ENCODE measurements at regions not wholly inside any gene's neighbourhood (a gene's known extent, or its start where the extent isn't known, plus 50 kb on each side); places are given as distances from the start of the nearest gene placed in this dataset.

DNA sequence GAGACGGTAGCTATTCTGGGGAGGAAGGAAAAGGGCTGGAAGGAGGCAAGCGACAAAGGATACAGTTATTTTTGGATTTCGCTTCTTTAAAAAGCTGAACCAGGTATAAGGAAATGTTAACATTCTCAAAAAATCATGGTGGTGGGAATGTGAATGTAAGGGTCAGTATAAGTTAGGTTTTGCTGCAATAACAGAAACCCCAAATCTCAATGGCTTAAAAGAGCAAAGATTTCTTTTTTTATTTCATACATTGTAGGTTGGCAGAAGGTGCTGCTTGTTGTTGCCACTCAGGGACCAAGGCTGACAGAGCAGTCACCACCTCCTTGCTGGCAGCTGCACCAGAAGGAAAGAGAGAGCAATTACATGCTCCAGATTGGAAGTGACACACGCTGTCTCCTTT is 176.3 kb upstream of the LPP start:
- DNase-seq, result no peak

DNA sequence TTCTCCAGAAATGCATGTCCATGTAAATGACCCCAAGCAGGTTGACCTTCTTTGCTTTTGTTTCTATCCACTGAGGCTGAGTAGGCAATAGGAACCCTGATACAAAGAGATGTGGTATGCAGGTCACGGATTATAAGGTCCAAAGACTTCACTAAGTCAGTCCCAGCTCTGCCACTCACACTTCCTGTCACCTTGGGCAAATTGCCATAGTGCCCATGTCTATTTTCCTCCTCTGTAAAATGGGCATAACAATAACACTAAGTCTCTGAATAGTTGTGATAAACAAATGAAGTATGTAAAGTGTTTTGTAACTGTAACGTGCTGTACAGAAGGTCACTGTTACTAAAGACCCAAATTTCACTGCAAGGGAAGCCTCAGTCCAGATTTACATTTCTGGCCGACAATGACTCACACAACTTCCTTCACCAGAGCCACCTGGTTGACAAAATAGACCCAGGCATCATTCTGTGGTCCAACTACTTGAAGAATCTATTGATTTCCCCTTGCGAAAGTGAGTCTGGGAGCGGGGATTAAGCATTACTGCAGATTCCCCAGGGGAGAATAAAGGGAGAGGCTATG is 175.4 kb upstream of the LPP start:
- DNase-seq, result no peak

DNA sequence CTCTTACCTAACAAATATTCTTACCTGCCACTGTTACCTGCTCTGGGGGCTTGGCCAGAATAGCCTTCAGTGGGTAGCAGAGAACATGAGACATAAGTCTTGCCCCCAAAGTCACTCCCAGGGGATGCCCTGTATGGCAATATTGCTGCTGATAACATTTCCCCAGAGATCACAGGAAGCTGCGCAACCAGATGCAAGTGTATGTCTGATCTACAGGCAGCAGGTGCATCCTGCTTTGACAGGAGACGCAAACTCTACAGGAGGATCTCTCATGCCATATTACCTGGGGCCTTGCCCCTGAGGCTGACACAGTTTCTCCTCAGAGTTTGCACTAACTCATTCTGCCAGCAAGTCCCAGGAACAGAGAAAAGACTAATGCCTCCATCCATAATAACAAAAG is 174.4 kb upstream of the LPP start:
- DNase-seq, result no peak

DNA sequence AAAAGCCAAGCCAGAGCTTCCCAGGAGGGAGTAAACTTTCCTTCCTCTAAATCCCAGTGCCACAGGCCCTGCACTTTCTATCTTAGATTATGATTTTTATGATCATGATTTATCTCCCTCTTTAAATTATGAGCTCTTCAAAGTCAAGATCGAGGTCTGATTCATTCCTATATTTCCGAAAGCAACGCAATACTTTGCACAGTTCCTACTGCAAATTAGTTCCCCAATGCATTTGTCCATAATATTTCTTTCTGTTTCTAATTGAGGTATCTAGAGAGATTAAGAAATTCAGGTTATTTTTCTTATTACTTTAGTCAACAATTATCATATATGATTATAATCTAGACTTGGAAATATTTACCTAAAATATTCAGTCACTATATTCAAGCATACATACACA is 173.1 kb upstream of the LPP start:
- DNase-seq, result no peak

DNA sequence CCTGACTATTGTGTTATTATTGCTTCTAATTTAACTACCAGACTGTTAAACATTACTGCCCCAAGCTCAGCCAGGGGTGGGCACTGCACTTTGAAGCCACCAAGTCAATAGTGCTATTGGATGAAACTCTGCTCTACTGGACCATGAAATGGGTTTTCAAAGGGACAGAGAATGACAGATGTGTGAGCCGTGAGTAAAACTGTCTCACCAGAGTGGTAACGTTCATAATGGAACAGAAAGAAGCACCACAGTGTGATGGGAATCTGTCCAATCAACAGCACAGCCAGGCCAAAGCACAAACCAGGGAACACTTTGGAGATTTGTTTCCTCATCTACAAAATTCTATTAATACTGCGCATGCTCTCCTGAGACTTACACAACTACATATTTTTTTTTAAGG is 171.8 kb upstream of the LPP start:
- DNase-seq, result no peak

DNA sequence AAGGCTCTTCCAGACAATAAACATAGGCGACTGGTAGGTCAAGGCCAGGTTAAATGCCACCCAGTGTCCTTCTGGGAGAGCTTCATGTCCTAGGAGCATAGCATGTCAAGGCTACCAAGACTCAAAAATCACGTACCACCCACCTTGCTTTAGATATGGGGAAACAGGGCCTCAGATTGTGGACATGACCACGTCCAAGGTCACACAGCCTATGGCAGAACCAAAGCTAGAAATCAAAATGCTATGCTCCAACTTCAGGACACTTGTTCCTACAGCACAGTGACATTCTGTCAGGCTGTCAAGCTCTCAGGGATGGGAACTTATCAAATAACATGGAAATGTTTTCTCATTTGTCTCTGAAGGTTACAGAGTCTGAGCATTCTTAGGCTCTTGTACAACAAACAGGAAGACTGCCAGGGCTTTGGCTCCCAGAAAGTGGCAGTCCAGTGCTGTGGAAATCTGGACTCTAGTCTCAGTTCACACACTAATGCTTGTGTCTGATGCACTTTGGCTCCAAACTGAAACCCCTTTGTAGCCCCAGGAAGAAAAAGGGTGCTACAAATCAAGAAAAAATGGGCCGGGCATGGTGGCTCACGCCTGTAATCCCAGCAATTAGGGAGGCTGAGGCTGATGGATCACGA is 170.4 kb upstream of the LPP start:
- DNase-seq, result no peak

DNA sequence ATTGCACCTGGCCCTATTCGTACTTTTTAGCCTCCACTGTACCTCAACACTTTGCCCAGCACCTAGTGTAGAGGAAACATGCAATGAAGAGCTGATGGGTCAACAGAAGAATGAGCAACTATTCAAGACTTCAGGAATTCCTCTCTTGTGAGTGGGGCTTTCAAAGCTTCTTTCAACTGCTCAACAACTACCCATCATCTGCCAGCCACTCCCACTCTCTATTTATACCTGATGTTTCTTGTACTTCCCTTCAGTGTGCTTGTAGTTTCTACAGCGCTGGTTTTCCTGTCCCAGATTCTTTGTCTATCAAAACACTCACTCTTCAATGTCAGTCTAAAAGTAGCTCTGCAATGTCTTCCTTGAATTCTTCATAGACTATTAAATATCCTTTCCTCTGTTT is 168.3 kb upstream of the LPP start:
- no peak for DNase-seq

DNA sequence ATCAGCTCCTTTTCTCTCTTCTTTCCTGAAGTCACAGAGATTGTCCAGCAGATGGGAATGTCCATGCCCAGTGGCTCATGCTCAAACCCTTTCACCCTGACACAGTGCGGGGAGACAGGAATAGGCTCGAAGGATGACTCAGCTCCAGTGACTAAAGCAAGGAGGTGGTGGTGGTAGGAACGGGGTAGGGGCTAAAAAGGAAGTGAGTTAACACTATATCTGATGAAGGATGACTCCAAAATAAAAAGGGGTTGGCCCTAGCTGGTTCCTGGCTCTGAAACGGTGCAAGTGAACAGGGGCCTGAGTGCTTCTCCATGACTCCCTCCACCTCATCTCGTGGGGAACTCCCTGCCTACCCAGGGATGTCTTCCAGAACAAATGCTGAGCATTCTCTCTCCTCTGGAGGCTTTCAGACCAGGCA is 167.4 kb upstream of the LPP start:
- peak; percentile 31 to 51 for DNase-seq

DNA sequence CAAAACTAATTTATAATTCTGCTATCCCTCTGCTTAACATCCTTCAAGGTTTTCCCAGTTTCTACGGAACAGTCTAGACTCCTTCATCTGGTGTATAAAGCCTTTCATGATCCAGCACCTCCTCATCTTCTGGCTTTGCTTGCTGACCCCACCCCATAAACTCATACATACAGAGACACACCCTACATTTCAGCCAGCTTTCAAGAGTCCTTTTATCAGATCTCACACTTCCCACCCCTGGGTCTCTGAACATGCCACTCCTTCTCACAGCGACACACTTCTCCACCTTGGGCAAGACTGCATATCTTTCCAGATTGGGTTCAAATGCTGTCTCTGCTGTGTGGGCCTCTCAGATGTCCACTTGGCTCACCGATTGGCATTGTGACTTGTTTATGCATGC is 166.8 kb upstream of the LPP start:
- no peak for DNase-seq

DNA sequence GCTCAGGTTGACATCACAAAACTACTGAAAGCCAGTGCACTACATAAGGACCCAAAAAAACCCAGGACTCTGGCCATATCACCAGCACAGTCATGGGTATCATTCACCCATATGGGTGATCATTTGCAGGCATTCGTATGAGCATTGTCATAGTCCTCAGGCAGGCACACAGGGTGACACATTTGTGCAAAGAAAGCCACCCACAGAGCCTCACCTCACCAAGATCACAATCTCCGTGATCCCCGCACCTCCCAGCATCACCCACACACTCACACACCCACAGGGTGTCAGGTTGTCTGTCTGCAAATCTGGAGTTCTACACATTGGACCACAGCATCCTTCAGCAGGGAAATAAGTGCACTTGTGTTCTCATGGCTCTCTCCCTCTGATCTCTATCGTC is 166.0 kb upstream of the LPP start:
- peak; percentile 65 to 71 for DNase-seq

DNA sequence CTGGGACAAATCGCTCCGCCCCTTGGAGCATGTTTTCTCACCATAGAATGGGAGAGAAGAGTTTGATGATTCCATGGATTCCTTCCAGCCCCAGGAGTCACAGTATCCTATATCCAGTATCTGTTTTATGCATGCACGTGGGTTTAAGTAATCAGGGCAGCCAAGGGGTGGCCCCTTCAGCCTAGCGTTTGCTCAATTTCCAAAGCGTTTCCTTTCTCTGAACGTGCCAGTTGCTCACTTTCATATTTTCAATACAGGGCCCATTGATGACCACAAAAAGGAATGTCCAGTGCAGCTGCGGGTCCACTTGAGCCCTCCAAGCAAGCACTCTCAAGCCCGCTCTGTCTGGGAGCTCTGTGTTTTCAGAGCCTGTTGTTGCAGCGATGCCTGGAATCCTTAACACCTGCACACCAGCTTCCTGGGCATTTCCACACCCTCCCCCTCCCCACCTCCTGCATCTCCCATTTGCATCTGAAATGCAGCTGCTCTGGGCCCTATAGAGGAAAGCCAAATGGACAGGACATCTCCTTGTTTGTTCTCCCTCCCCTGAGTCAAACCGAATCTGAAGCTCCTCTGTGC is 164.3 kb upstream of the LPP start:
- DNase-seq, result no peak

DNA sequence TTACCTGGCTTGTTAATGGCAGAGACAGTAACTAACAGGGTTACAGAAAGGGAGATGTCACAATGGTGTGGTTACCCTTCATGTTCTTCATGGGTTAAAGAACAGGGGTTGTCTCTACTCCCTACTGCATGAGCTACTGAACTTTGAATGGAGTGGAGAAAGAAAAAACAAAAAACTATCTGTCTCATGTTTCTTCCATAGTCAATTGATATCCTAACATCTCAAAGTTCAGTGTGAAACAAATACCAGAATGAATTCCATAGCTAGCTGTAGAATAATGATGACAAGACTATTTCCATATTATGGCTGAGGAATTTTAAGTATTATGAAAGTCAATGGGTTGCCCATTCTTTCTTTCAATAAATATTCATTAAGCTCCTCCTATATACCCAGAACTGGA is 161.3 kb upstream of the LPP start:
- DNase-seq, result no peak

DNA sequence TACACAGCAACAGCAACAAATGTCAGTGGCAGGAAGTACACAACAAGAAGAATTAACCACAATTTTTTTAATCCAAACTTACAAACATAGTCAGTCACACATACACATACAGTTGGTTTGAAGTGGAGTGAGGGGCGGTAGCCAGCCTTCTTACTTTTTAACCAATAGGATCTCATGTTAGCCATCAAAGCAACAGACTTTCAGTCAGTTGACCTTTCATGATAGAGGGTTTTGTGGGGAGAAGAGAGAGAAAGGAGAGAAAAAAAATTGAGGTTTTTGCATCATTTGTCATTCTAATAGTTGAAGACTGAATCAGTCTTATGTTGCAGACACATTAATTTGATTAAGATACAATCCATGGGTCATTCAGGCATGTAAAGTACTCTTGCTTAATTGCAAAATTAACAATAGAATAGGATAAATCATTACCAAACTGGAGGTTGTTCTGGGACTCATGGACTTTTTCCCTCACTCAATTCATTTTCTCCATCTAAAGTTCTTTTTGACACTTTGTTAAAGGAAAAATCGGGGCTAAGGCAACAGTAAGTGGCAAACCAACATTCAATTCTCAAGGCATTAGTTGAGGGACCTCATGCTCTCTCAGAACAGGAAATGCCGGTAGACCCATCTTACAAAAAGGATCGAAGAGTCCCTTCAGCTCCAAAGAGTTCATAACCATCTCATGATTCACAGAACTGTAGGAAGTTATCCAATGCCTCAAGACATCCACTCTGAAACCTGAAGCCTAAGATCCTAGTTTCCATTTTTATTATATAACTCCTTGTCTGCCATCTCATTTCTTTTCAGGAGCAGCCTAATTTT is 159.5 kb upstream of the LPP start:
- DNase-seq, result no peak

DNA sequence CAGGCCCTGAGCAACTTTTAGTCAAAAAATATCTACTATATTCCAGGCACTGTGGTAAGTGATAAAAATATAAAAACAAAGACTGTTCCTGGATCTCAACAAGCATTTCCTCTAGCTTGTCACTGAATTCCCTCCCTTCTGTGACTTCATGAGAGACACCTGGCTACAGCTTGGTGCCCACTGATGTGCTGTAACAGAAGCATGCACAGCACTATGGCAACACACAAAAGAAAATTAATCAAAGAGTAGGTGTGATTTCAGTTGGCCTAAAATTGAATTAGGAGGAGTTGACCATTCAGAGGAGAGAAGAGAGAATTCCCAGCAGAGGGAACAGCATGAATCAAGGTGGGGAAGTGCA is 158.9 kb upstream of the LPP start:
- no peak for DNase-seq

DNA sequence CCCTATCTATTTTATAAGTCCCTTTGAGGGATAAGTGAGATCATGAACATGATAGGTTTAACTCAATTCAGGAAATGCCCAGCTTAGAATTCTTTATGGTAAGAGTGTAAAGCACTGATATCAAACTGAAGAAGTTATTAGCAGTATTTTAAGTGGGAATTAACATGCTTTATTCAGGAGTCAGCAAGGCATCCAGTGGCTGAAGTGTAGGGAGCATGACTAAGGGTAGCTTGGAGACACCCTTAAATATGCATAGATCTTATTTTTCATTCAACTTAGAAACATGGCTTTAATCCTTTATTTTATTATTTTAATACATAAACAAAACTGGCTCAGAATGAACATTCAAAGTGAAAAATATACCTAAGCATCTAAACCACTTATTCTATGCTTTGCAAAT is 158.3 kb upstream of the LPP start:
- DNase-seq, result no peak

DNA sequence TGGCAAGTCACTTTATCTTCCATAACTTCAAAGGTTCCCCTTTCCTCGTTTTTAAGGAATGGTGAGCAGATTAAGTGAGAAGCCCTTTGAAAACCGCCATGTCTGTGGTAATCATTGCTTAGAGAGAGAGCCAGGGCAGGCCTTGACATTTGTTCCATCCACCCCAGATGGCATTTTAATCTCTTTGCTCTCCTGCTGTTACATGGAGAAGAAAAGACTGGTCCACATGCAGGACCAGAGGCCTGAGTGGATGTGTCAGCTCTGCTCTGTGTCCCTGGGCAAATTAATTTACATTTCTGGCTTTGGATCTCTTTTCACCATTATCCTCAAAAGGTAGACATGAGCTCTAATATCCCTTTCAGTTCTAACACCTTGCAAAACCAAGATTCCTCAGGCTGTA is 157.3 kb upstream of the LPP start:
- DNase-seq, result no peak

DNA sequence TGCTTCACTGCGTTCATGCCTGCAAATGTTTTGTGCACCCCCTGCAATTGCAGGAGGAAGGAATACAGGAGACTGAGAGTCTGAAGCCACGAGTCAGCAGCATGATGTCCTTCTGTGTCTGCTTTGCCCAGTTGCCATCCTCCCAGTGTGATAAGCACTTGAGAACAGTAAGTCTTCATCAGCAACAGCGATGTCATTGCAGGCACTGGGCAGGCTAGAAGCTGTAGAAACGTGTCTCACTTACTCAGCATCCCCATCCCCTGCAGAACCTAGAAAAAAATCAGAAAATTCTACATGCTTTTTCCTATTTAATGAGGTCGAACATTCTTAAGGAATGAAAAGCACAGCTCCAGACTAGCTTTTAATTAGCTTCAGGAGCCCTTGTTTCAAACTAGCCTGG is 156.5 kb upstream of the LPP start:
- no peak for DNase-seq

DNA sequence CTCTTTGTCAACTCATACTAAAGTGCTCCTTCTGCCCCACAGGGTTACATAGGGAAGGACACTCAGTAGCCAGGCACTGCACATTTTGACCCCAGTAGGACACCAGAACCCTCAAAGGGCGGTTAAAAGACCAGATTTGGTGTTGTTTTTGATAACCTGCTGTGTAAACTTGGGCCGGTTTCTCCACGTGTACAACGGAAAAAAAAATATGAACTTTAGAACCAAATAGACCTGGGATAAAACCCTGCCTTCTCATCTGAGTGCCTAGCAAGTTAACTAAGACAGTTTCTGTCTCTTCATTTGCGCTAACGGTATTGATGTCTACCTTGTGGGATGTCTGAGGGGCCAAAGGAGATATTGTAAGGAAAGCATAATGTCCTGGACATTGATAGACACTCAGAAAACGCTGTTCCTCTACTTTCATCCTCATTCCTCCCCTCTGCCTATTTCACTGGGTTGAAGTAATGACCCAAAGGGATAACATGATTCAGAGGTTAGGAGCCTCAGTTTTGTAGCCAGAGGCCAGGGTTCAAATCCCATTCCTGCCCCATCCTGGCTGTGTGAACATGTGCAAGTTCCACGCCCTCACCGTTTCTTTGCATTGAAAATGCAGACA is 155.9 kb upstream of the LPP start:
- no peak for DNase-seq

DNA sequence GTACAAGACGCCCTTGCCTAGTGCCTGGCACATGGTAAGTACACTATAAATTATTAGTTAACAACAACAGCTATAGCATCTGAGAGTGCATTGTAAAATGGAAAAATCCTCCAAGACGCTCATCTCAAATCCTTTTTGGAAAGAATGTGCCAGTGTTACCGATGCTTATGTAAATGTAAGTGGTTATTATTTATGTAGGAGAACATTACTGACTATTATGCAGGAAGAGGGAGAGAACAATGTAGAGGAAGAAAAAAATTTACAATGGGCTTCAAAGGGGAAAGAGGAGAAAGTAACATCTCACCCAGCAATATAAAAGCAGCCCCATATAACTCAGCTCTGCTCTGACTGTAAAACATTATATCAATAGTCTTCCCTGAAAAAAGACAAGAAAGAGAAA is 155.3 kb upstream of the LPP start:
- DNase-seq, result no peak

DNA sequence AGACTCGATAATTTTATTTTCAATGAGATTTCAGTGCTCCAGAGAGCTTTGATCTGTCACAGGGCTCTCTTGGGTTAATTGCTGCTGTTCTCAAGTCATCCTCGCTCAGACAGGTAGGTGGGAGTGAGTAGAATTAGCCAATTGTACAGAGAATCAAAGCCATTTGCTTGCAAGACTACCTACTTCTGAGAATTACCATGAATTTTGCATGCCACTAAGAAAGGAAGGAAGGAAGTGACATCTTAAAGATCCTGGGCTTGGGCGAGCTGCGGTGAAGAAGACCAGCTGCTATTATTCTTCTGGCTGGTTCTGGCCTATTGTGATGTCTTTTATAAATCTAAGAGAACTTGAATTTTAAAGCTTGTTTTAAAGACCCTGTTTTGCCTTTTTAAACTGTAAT is 154.1 kb upstream of the LPP start:
- peak; percentile 38 to 44 for DNase-seq

DNA sequence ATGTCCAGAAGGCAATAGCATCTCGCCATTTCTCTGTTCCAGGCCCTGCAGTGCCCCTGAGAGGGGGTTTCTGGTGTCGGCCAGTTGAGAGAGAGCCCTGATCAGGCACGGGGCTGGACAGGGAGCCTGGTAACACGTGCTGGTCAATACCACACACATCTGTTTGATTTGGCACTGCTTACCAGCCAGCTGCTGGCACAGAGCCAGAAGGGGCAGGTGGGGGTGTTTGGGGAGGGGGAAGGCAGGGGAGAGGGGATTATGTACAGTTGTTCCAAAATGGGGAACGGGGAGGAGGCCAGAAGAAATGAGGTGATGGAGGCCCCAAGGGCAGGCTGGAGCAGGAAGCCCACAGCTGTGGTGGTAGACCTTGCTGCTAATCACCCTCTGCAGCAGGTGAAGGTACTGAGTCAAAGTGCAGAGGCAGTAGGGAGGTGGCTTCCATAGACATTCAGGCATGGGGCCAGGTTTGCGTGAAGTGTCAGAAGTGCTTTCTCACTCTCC is 153.5 kb upstream of the LPP start:
- peak in 1 of 2 experiments; percentile 7 for DNase-seq

DNA sequence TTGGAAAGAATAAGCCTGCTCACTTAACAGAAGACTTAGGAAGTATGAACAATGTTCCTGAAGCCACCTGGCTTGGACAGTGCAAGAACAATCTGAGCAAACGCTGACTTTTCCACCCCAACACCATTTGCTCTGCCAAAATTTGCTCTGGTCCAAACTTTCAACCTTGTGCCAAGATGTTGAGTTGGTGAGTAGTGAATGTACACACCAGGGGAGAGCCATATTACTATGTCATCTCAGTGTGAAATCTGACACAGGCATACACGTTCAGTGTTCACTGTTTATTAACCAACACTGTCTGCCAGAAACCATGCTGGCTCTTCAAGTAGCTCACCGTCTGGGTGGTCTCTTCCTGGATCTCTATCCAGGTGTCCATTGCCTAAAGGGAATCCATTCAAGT is 152.9 kb upstream of the LPP start:
- no peak for DNase-seq

DNA sequence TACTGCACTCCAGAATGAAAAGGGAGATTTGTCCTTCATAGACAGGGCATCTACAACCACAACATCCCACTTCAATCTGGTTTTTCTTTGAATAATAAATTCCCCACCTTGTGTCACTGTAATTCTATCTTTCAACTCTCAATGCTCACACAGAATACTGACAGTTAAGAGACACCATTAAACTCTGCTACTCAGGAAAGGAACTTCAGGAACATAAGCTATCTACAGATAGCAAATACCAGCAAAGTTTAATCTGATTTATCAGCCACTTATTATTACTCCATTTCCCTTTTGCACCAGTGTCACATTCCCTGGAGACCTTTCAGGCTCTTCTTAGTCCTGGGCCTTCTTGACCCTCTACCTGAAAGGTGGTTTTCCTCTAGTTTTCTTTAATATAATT is 152.0 kb upstream of the LPP start:
- DNase-seq, result no peak
